ENCODE measurements at regions not wholly inside any gene's neighbourhood (a gene's known extent, or its start where the extent isn't known, plus 50 kb on each side); places are given as distances from the start of the nearest gene placed in this dataset.

DNA sequence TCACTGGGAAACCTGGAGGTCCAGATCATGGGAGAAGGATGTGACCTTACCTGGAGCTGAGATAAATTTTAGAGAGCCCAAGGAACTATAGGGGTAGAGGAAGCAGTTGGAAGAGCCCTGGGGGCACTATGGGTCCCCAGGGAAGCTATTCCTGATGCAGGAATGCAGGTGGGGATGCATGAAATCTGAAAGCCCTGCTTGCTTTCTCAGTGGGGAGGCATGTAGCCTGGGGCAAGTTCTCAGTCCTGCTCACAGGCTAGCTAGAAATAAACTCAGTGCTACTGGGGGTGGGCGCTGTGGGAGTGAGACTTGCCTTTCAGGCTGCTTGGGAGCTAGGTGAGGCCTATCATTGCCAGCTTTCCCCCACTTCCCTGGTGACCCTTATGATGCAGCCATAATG is 499.7 kb downstream of the PTH2R start:
- no peak for TF ChIP-seq POLR2A (IDR thresholded peaks at IDR 0.05)
- TF ChIP-seq, protein P1, sequence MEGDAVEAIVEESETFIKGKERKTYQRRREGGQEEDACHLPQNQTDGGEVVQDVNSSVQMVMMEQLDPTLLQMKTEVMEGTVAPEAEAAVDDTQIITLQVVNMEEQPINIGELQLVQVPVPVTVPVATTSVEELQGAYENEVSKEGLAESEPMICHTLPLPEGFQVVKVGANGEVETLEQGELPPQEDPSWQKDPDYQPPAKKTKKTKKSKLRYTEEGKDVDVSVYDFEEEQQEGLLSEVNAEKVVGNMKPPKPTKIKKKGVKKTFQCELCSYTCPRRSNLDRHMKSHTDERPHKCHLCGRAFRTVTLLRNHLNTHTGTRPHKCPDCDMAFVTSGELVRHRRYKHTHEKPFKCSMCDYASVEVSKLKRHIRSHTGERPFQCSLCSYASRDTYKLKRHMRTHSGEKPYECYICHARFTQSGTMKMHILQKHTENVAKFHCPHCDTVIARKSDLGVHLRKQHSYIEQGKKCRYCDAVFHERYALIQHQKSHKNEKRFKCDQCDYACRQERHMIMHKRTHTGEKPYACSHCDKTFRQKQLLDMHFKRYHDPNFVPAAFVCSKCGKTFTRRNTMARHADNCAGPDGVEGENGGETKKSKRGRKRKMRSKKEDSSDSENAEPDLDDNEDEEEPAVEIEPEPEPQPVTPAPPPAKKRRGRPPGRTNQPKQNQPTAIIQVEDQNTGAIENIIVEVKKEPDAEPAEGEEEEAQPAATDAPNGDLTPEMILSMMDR (IDR thresholded peaks at IDR 0.05), result no peak
